Activated CD8-positive, alpha-beta T cell treated with anti-CD3 and anti-CD28 coated beads for 36 hours (primary cell): ENCODE measurements at regions not wholly inside any gene's neighbourhood (a gene's known extent, or its start where the extent isn't known, plus 50 kb on each side); places are given as distances from the start of the nearest gene placed in this dataset.

ENCODE experiments used
- ATAC-seq: fragments of 200-7000 bp; cut with Tn5 transposase; one replicate; pipeline ENCODE4 v1.10.0; 2021; ENCODE audit warnings: mild to moderate bottlenecking, moderate library complexity
- CTCF ChIA-PET: fragments of 350-600 bp; sonication (Branson Sonifier 250); formaldehyde crosslinking; loops from one replicate; lab custom pipeline; 2021; ENCODE audit warnings: antibody characterized with exemption; lab: Charles Lee
- POLR2A ChIA-PET: fragments of 350-600 bp; sonication (Branson Sonifier 250); formaldehyde crosslinking; loops from one replicate; lab custom pipeline; 2021; ENCODE audit warnings: antibody characterized with exemption; lab: Charles Lee
- DNase-seq: peaks from one replicate; pipeline ENCODE4 v3.0.0-alpha.2; 2020
- H3K27ac Mint-ChIP-seq: one replicate; pipeline ENCODE4 v1.8.0; 2021; ENCODE audit warnings: mild to moderate bottlenecking, mixed read lengths
- H3K27me3 Mint-ChIP-seq: one replicate; pipeline ENCODE4 v1.8.0; 2021; ENCODE audit warnings: mixed read lengths
- H3K36me3 Mint-ChIP-seq: one replicate; pipeline ENCODE4 v1.8.0; 2021; ENCODE audit warnings: low read depth, mixed read lengths
- H3K4me1 Mint-ChIP-seq: one replicate; pipeline ENCODE4 v1.8.0; 2021; ENCODE audit warnings: low read depth, mixed read lengths
- H3K4me3 Mint-ChIP-seq: one replicate; pipeline ENCODE4 v1.8.0; 2021; ENCODE audit warnings: mild to moderate bottlenecking, moderate library complexity, mixed read lengths
- H3K9me3 Mint-ChIP-seq: one replicate; pipeline ENCODE4 v1.8.0; 2021; ENCODE audit warnings: mixed read lengths
- CTCF ChIP-seq: fragments of 200-600 bp; IDR thresholded peaks from one replicate; pipeline ENCODE4 v1.8.0; 2022; ENCODE audit warnings: antibody characterized with exemption, mild to moderate bottlenecking
- intact Hi-C: fragments of 100-400 bp; cut with micrococcal nuclease; formaldehyde crosslinking; loops from one replicate; pipeline ENCODE4 v1.10.0; 2022

- DNase-seq (no peak), ATAC-seq (no peak)
- H3K9me3 Mint-ChIP-seq: no peaks in the 10 kb centered on the region
- no peaks in the 10 kb centered on the region for H3K27me3 Mint-ChIP-seq
- intact Hi-C loops: no loop called here
- TF ChIP-seq CTCF: no peak
- CTCF ChIA-PET: no interaction called here
- no peaks in the 10 kb centered on the region for H3K4me1 Mint-ChIP-seq
- H3K36me3 Mint-ChIP-seq: no peaks in the 10 kb centered on the region
- H3K4me3 Mint-ChIP-seq: no peak overlapping the region
- POLR2A ChIA-PET: no interaction called here
- no peak overlapping the region for H3K27ac Mint-ChIP-seq
Measured at GRCh38 chr6:121932076-121932991, 467.1 kb upstream of the HSF2 start.

GRCh38 chr6:121934451-121934850, 465.0 kb upstream of the HSF2 start:
- intact Hi-C loops: no loop called here
- Mint-ChIP-seq H3K4me3 (no peak overlapping the region), H3K36me3 (no peaks in the 10 kb centered on the region), H3K9me3 (no peaks in the 10 kb centered on the region), H3K27me3 (no peaks in the 10 kb centered on the region), H3K27ac (no peak overlapping the region), H3K4me1 (no peaks in the 10 kb centered on the region)
- DNase-seq: no peak
- ChIA-PET CTCF (no interaction called here), POLR2A (no interaction called here)
- TF ChIP-seq CTCF: no peak
- no peak for ATAC-seq

- no peak overlapping the region for H3K27ac Mint-ChIP-seq
- H3K36me3 Mint-ChIP-seq: no peaks in the 10 kb centered on the region
- no peak for DNase-seq
- H3K4me1 Mint-ChIP-seq: no peaks in the 10 kb centered on the region
- intact Hi-C loops: no loop called here
- POLR2A ChIA-PET: no interaction called here
- H3K9me3 Mint-ChIP-seq: peaks cover 2% of the 10 kb centered on the region
- no peak overlapping the region for H3K4me3 Mint-ChIP-seq
- CTCF ChIA-PET: no interaction called here
- TF ChIP-seq CTCF: no peak
- ATAC-seq: no peak
- H3K27me3 Mint-ChIP-seq: no peaks in the 10 kb centered on the region
Measured at GRCh38 chr6:121940728-121941127, 458.7 kb upstream of the HSF2 start.

- H3K27ac Mint-ChIP-seq: no peak overlapping the region
- H3K36me3 Mint-ChIP-seq: no peaks in the 10 kb centered on the region
- TF ChIP-seq CTCF: no peak
- peaks cover 2% of the 10 kb centered on the region for H3K9me3 Mint-ChIP-seq
- H3K27me3 Mint-ChIP-seq: no peaks in the 10 kb centered on the region
- DNase-seq (no peak), ATAC-seq (no peak)
- CTCF ChIA-PET: no interaction called here
- H3K4me1 Mint-ChIP-seq: no peaks in the 10 kb centered on the region
- H3K4me3 Mint-ChIP-seq: no peak overlapping the region
- intact Hi-C loops: no loop called here
- POLR2A ChIA-PET: no interaction called here
Measured at GRCh38 chr6:121944354-121944753, 455.1 kb upstream of the HSF2 start.

GRCh38 chr6:121951123-121951522, 448.3 kb upstream of the HSF2 start:
- Mint-ChIP-seq H3K9me3 (no peaks in the 10 kb centered on the region), H3K36me3 (no peaks in the 10 kb centered on the region), H3K4me1 (no peaks in the 10 kb centered on the region), H3K27ac (no peak overlapping the region), H3K4me3 (no peak overlapping the region), H3K27me3 (peaks cover 2% of the 10 kb centered on the region)
- ATAC-seq (no peak), DNase-seq (no peak)
- ChIA-PET POLR2A (no interaction called here), CTCF (no interaction called here)
- intact Hi-C loops: no loop called here
- no peak for TF ChIP-seq CTCF
